Coronary artery (tissue), 2 donors: ENCODE measurements at regions not wholly inside any gene's neighbourhood (a gene's known extent, or its start where the extent isn't known, plus 50 kb on each side); places are given as distances from the start of the nearest gene placed in this dataset.
"Not testable (repeated sequence)": the region's sequence is repeated elsewhere in the genome, so short reads cannot be mapped to it uniquely, and the experiment has no call there.

Experiments used
- DNase-seq: peaks from one replicate; pipeline ENCODE4 v3.0.0-alpha.2; 2017; ENCODE audit warnings: low spot score
- H3K27ac ChIP-seq, 2 donors: fragments of 200-600 bp; sonication (generic); one replicate each; pipeline ENCODE4 v1.5.1; 2016 to 2019
- H3K4me3 ChIP-seq: fragments of 200-600 bp; sonication (generic); 2 replicates; pipeline ENCODE4 v1.5.1; 2016; ENCODE audit warnings: mild to moderate bottlenecking, moderate library complexity
- CTCF ChIP-seq: fragments of 200-600 bp; sonication (generic); IDR thresholded peaks from one replicate; pipeline ENCODE4 v1.5.1; 2019; ENCODE audit warnings: antibody characterized with exemption

GRCh38 chr9:2418619-2419018 lies 203.0 kb upstream of the VLDLR start:
- Histone ChIP-seq H3K4me3 (no peak overlapping the region), H3K27ac (no peak overlapping the region)
- DNase-seq, result no peak
- TF ChIP-seq CTCF, result no peak

DNA sequence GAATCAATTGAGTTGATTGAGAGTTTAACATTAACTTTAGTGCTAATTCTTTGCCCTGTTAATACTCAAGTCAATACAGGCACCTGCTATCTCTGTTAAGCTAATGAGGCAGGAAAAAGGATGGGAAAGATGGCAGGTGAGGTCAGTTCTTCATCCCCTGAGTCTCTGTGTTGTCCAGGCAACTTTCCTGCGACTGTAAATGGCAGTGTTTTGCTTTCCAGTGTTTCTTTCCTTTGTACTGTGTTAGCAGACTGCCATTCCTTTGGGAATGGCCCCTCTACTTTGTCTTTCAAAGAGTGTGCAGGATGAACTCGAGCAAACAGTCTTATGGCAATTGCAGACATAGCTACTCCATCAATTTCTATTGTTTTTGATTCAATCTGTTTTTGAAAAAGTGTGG lies 202.2 kb upstream of the VLDLR start:
- TF ChIP-seq CTCF, result no peak
- Histone ChIP-seq H3K27ac (no peak overlapping the region), H3K4me3 (no peak overlapping the region)
- DNase-seq, result no peak

GRCh38 chr9:2420543-2420942 lies 201.0 kb upstream of the VLDLR start:
- no peak overlapping the region for H3K4me3 ChIP-seq
- TF ChIP-seq CTCF, result no peak
- no peak for DNase-seq
- H3K27ac ChIP-seq, result no peak overlapping the region

GRCh38 chr9:2424619-2425033 lies 197.0 kb upstream of the VLDLR start:
- no peak overlapping the region for H3K27ac ChIP-seq
- H3K4me3 ChIP-seq, result no peak overlapping the region
- TF ChIP-seq CTCF, result no peak
- no peak for DNase-seq

DNA sequence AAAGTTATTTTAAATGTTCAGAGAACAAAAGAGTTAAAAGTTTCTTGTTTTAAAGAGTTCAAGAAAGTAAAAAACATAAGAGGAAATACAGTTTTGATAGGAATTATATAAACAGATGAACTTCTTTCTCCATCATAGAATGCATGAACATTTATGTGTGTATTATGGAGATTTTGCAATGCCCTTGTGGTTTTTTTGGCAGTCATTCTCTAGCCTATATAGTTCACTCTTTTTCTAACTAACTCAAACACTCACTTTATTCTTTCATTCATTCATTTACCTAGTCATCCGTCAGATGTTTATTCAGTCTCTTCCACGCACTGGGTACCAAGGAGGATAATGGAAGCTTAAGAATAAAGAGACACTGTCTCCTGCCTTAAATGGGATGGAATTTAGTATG lies 195.9 kb upstream of the VLDLR start:
- TF ChIP-seq CTCF, result no peak
- no peak overlapping the region for H3K27ac ChIP-seq
- no peak overlapping the region for H3K4me3 ChIP-seq
- no peak for DNase-seq

GRCh38 chr9:2427120-2427891 lies 194.3 kb upstream of the VLDLR start:
- H3K4me3 ChIP-seq, result no peak overlapping the region
- no peak for TF ChIP-seq CTCF
- no peak overlapping the region for H3K27ac ChIP-seq
- DNase-seq, result no peak

DNA sequence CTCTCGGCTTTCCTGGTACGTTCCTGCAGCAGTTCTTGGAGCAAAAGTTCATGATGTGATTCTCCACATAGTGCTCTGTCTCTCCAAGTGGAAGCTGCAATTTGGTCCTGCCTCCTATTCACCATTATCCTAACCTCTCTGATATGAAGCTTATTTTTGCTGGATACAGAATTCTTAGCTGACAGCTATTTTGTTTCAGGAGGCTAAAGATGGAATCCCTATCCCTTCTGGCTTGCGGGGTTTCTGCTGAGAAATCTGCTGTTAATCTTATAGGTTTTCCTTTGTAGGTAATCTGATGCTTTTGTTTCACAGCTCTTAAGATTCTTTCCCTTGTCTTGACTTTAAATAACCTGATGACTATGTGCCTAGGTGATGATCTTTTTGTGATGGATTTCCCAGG lies 181.6 kb upstream of the VLDLR start:
- Histone ChIP-seq H3K4me3 (no peak overlapping the region), H3K27ac (no peak overlapping the region)
- no peak for DNase-seq
- no peak for TF ChIP-seq CTCF

DNA sequence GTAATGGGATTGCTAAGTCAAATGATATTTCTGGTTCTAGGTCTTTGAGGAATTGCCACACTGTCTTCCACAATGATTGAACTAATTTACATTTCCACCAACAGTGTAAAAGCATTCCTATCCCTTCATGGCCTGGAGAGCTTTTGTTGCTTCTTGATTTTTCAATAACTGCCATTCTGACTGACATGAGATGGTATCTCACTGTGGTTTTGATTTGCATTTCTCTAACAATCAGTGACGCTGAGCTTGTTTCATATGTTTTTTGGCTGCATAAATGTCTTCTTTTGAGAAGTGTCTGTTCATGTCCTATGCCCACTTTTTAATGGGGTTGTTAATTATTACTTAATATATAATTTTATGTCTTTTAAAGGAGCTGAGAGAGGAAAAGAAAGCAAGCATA lies 177.7 kb upstream of the VLDLR start:
- not testable (repeated sequence) for H3K27ac ChIP-seq, DNase-seq, H3K4me3 ChIP-seq
